ENCODE measurements at regions not wholly inside any gene's neighbourhood (a gene's known extent, or its start where the extent isn't known, plus 50 kb on each side); places are given as distances from the start of the nearest gene placed in this dataset.

- no peak for DNase-seq (ENCODE audit: low read depth)
Observed at GRCh38 chr21:16538936-16539440, 809.2 kb downstream of the USP25 start.

- DNase-seq (ENCODE audit: low read depth): no peak
Observed at GRCh38 chr21:16540966-16541727, 811.4 kb downstream of the USP25 start.

- no peak for DNase-seq (ENCODE audit: low read depth)
Observed at GRCh38 chr21:16550118-16550517, 820.3 kb downstream of the USP25 start.

- no peak for DNase-seq (ENCODE audit: low read depth)
Observed at GRCh38 chr21:16550917-16551741, 821.3 kb downstream of the USP25 start.

- no peak for DNase-seq (ENCODE audit: low read depth)
Observed at GRCh38 chr21:16552880-16553279, 823.1 kb downstream of the USP25 start.

GRCh38 chr21:16554503-16554902 lies 824.7 kb downstream of the USP25 start:
- DNase-seq (ENCODE audit: low read depth): no peak

GRCh38 chr21:16563116-16563515 lies 833.3 kb downstream of the USP25 start:
- no peak for DNase-seq (ENCODE audit: low read depth)

- no peak for DNase-seq (ENCODE audit: low read depth)
Observed at GRCh38 chr21:16563795-16564194, 834.0 kb downstream of the USP25 start.

GRCh38 chr21:16568244-16568643 lies 838.5 kb downstream of the USP25 start:
- no peak for DNase-seq (ENCODE audit: low read depth)

GRCh38 chr21:16568661-16569060 lies 838.9 kb downstream of the USP25 start:
- DNase-seq (ENCODE audit: low read depth): no peak

GRCh38 chr21:16569679-16570078 lies 839.9 kb downstream of the USP25 start:
- no peak for DNase-seq (ENCODE audit: low read depth)

GRCh38 chr21:16570171-16570570 lies 840.4 kb downstream of the USP25 start:
- DNase-seq (ENCODE audit: low read depth): no peak

- no peak for DNase-seq (ENCODE audit: low read depth)
Observed at GRCh38 chr21:16570856-16571255, 841.1 kb downstream of the USP25 start.

GRCh38 chr21:16571594-16571993 lies 841.8 kb downstream of the USP25 start:
- no peak for DNase-seq (ENCODE audit: low read depth)

GRCh38 chr21:16572032-16572431 lies 842.2 kb downstream of the USP25 start:
- DNase-seq (ENCODE audit: low read depth): no peak

- DNase-seq (ENCODE audit: low read depth): no peak
Observed at GRCh38 chr21:16573578-16573977, 843.8 kb downstream of the USP25 start.

- no peak for DNase-seq (ENCODE audit: low read depth)
Observed at GRCh38 chr21:16577975-16578374, 848.2 kb downstream of the USP25 start.

GRCh38 chr21:16578912-16579311 lies 849.1 kb downstream of the USP25 start:
- DNase-seq (ENCODE audit: low read depth): no peak

GRCh38 chr21:16579538-16579937 lies 849.8 kb downstream of the USP25 start:
- DNase-seq (ENCODE audit: low read depth): no peak

GRCh38 chr21:16580661-16581060 lies 850.9 kb downstream of the USP25 start:
- DNase-seq (ENCODE audit: low read depth): no peak

- DNase-seq (ENCODE audit: low read depth): no peak
Observed at GRCh38 chr21:16583556-16583955, 853.8 kb downstream of the USP25 start.

- DNase-seq (ENCODE audit: low read depth): no peak
Observed at GRCh38 chr21:16584756-16585155, 855.0 kb downstream of the USP25 start.

- no peak for DNase-seq (ENCODE audit: low read depth)
Observed at GRCh38 chr21:16585896-16586295, 856.1 kb downstream of the USP25 start.
